Hematopoietic multipotent progenitor cell (in vitro differentiated cells): ENCODE measurements at regions not wholly inside any gene's neighbourhood (a gene's known extent, or its start where the extent isn't known, plus 50 kb on each side); places are given as distances from the start of the nearest gene placed in this dataset.
"Not testable (repeated sequence)": the region's sequence is repeated elsewhere in the genome, so short reads cannot be mapped to it uniquely, and the experiment has no call there.

Experiments
- DNase-seq, 3 donors: peaks; one replicate each; pipeline ENCODE4 v3.0.0-alpha.2; 2011 to 2015; ENCODE audit warnings: low read depth in 2 of 3, low spot score in 2 of 3

DNA sequence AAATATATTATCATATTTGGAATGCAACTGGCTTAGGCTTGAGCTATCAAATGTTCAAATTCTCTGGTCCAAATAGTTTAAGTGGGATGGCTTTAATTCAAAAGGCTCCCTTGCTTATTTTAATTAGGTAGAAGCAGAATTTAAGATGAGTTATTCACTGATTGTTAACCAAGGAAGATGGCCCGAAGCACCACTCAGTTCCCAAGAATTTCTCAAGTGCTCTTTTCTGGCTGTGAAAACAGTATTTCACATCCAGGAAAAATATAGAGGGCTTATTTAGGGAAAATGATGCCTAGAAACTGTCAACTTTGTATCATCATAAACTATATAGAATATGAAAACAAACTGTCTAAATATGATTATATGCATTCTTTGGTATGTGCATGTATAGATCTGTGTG lies 246.5 kb upstream of the SFRP2 start:
- no peak for DNase-seq

DNA sequence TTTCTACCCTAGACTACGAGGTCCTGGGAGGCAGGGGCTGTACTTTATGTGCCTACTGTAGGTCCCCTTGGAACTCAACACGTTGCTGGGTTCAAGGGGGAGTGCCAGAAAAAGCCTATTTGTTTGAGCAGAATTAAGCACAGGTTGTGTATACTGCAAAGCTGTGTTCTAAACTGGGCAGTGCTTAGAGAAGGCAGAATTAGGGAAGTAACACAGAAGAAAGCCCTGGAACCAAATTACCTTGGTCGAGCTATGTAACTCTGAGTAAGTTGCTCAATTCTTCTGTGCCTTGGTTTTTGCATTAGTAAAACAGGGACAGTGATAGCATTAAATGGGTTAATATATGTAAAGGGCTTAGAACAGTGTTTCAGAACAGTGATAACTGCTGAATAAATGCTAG lies 245.0 kb upstream of the SFRP2 start:
- DNase-seq, result no peak

GRCh38 chr4:154032914-154033313 lies 244.0 kb upstream of the SFRP2 start:
- DNase-seq, result no peak

- DNase-seq, result no peak
Measured at GRCh38 chr4:154030746-154031145, 241.9 kb upstream of the SFRP2 start.

DNA sequence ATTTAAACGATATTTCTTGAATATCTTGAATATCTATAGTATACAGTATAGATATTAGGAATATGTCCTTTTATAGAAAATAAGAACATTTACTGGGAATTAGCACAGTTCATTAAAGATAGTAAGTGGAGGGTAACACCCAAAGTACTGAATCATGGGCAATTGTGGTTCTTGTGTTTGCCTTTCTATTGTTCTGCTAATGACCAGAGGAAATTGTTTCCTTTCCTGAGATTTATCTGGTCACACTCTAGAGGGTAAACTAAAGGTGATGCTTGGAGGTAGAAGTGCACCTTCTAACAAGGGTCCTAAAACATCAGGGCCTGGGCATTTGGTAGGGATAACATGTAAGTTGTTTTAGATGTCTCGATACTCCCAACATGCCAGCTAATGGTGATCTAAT lies 241.3 kb upstream of the SFRP2 start:
- DNase-seq, result no peak

GRCh38 chr4:154029171-154029570 lies 240.3 kb upstream of the SFRP2 start:
- DNase-seq, result no peak

- no peak for DNase-seq
Measured at GRCh38 chr4:154025110-154025509, 236.2 kb upstream of the SFRP2 start.

DNA sequence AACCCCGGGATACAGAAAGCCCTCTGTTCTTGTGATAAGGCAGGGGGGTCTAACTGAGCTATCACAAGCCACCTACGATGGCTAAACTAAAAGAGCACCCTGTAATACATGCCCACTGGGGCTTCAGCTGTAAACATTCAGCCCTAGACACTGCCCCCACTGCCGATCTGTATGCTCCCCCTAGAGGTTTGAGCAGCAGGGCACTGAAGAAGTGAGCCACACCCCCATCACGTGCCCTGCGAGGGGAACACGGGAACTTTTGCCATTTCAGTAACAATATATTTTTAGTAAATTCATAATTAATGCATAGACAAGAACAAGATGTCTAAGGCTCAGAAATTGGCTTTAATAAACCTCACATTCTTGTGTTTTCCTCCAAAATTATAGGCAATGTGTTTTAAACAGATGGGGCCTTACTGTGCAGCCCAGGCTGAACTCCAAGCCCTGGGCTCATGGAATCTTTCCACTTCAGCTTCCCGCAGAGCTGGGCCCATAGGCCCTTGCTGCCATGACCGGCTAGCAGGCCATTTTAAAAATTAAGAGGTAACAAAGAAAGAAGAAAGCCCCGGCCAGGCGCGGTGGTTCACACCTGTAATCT lies 235.3 kb upstream of the SFRP2 start:
- no peak for DNase-seq

DNA sequence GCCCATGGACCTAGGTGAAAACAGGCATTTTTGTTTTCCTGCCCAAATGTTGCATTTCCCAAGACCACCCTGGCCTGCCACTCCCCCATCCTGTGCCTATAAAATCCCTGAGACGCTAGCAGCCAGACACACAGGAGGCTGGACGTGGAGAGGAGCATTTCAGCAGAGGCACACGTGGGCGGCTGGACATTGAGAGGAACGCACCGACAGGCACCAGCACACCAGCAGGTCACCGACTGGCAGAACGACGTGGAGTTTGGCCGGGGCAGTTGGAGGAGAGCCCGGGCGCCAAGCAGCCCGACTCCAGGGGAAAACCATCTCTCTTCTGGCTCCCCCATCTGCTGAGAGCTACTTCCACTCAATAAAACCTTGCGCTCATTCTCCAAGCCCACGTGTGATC lies 234.8 kb upstream of the SFRP2 start:
- DNase-seq, result not testable (repeated sequence)

DNA sequence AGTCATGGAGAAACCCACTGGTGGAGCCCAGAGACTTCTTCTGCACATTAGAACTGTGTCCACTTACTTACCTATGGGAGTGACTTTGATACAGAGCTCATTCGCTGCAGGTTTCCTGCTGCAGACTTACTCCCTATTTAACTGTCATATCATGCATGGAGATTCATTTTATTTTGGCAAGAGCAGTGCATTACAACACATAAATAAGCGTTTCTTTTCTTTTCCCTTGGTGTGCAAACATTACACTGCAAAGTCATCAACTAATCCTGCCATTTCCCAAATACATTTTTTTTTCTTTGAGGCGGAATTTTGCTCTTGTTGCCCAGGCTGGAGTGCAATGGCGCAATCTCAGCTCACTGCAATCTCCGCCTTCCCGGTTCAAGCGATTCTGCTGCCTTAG lies 230.9 kb upstream of the SFRP2 start:
- no peak for DNase-seq

DNA sequence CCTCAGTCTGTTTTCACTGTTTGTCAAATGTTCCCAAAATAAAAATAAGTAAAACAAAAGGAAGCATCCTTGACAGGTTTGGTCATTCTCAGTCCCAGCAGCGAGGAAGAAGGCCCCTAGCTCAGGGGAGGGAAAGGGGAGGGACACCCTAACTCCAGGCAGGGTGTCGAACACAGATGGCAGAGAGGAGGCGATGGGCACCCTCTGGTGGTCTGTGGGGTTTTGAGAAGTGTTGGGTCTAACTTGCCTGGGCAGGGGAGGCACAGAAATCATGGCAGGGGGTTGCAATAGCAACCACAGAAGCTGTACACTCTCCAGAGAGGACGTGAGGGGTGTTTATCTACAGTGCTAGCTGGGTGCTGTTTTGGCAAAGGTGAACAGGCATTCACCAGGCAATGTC lies 229.8 kb upstream of the SFRP2 start:
- no peak for DNase-seq

GRCh38 chr4:154015578-154015977 lies 226.7 kb upstream of the SFRP2 start:
- DNase-seq, result no peak

DNA sequence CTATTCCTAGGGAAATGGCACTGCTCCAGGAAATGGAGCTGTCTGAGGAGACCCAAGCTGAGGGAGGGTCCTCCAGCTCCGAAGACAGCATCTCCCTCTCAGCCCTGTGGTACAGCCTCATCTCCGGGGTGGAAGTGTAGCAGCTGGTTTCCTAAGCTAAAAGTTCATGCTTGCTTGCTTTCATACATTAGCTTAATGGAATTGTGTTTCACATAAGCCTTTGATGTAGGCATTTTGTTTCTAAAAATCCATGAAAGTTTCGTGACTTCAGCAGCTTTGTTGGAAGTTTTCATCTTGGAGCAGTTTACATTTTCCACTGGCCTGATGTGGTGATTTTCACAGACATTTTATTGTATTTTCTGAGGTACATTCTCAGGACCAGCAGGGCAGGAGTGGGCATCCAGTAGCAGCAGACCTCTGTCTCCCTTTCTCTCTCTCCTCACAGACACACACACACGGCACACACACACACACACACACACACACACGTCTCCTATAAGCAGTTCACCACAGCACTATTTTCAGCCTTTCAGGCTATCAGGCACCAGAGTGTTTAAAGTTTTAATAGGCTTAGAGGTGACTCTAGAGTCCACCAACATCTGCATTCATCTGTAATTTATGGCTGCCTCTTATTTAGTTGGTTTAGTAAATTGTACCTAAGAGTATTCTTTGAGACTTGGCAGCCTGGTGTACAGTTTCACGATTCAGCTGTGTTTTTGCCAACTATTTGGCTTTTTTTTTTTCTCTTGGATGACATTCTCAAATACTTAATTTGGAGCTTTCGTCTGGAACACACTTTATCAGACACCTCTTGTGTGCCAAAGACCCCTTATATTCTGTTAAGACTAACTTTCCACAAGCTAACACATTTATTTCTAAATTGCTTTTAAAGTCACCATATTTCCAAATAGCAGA lies 225.8 kb upstream of the SFRP2 start:
- DNase-seq, result no peak

GRCh38 chr4:154013576-154013975 lies 224.7 kb upstream of the SFRP2 start:
- no peak for DNase-seq

DNA sequence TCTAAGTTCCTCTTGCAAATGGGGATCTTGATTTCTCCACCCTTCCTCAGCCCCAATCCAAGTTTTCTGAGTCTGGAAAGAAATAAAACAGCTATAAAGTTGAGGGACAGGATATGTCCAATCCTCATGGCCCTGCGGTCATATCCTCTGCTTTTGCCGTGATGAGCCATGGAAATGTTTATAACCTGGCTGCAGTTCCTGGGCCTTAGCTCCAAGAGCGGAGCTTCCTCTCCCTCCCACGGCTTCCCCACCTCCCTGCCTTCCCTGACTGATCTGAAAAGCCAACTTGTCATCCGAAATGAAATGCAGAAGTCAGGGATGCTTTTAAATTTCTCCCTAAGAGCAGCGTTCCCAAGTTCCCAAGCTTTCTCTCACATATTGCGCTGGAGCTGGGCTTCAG lies 221.5 kb upstream of the SFRP2 start:
- no peak for DNase-seq

DNA sequence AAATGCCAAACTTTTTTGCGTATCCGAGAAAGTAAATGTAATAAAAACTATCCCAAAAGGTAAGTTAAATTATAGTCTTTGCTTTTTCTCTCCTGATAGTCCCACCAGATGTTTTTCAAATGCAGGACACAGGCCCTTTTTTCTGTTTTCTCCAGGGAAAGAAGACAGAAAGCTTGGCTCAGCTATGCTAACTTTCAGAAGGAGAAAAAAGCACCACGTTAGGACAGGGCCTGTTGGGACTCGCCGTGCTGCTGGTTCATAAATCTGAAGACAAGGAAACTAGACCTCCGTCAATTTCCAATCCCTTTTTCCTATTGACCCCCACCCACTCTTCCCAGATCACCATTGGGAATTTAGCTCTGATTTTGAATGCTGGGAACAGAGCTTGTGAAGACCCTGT lies 220.9 kb upstream of the SFRP2 start:
- DNase-seq, result no peak

GRCh38 chr4:154009191-154009590 lies 220.3 kb upstream of the SFRP2 start:
- DNase-seq, result no peak

DNA sequence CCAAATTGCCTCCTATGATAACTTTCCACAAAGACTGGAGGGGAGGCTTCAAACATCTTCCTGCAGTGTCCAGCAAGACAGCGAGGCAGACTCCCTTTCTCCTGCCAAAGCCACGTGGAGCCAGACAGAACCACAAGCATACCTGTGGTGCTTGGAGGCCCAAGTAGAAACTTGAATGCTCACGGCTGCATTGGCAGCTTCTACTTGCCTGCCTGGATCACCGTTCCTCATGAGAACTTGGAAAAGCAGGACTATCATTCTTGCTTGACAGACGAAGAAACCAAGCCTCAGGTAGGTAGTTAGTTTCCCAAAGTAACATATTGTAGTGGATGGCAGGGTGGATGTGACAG lies 216.3 kb upstream of the SFRP2 start:
- DNase-seq, result no peak

- DNase-seq, result no peak
Measured at GRCh38 chr4:154004507-154005170, 215.8 kb upstream of the SFRP2 start.

DNA sequence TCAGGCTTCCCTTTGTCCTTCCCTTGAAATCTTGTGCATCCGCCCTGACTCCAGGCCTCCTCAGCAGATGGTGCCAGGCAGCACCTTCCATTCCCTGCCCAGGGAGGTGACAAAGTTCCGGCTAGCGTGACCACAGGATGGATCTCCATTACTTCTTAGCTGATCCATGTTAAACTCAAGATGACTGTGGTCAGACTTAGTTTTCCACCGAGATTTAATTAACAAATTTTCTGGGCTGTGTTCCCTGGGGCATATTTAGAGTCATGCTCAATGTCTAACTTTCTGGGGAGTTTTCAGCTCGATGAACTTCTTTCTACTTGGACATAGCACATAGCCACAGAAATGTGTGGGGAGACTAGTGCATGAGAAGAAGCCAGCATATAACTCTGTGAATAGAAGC lies 215.1 kb upstream of the SFRP2 start:
- DNase-seq, result no peak

DNA sequence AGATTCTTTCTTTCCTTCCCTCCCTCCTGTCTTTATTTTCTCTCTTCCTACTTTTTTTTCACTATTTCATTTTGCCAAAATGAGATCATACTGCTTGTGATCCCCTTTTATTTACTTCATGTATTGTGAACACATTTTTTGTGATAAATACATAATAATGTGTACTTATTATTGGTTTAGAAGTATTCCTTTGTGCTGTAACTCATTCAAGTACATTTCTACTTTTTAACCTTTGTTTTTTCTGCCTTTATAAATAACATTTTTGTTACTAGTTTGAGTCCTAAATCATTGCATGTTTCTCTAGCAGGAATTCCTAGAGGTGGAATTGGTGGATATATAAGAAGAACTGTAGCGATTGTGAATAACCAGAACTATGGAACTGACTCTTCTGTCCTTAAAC lies 214.5 kb upstream of the SFRP2 start:
- DNase-seq, result no peak

- no peak for DNase-seq
Measured at GRCh38 chr4:154001193-154001592, 212.3 kb upstream of the SFRP2 start.
